ENCODE measurements at regions not wholly inside any gene's neighbourhood (a gene's known extent, or its start where the extent isn't known, plus 50 kb on each side); places are given as distances from the start of the nearest gene placed in this dataset.

DNA sequence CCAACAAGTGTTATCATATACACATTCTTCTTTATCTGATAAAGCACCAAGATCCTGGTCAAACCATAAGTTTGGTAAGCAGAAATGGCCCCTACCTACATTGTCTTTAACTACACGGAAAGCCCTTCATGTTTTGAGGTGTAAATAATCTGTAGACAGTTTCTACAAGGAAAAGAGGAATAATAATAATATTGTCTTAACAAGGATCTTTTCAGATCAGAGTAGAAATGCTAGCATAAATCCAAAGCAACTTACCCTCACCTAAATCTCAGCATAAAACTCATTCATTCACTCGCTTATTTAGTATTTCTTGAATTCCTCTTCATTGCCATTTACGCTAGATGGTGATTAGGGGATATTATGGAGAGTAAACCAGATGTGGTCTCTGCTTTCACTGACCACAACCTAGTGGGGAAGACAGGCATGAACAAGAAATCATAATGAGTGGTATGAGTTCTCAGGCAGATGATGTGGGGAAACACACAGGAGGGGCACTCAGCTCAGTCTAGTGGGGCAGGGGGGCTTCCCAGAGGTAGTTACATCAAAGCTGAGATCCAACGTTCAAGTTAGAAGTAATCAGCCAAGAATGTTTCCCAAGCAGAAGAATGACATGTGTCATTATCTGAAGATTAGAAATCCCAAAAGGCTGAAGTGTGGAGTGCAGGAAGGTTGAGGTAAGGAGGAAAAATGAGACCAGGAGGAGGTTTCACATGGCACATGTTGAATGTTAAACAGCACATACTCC is 65.4 kb upstream of the ZC3H12C start:
- DNase-seq (ENCODE audit: low read depth), result no peak

DNA sequence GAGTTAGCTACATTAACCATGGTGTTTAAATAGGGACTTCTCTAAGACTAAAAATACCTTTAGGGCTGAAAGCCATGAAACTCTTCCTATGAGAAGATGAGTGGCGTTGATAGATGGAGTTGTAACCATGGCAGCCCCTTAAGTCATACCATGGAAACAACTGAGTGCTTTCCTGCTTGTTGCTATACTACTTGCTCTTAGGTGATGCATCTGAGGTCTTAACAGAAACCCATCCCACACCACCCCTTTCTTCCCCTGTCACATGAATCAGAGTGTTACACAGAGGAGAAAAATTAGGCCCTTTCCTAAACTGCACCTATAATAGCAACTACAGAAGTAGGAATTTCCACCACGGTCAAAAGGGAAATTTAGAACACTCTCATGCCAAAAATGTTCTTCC is 64.3 kb upstream of the ZC3H12C start:
- DNase-seq (ENCODE audit: low read depth), result no peak

DNA sequence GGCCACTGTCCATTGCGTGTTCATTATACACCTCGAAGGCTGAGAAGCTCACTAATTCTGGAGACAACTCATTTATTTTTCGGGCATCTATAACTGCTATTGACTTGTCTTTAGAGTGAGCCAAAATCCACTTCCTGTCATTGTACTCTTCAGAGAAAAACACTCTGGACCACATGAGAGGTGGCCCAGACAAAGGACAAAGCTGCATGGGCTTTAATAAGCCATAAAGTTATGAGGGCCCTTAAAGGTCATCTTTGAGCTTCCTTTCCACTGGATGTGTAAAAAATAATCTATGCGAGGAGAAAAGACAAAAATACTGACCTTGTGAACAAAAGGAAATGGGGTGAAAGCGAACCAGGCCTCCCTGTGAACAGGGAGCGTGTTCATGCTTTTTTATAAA is 63.5 kb upstream of the ZC3H12C start:
- no peak for DNase-seq (ENCODE audit: low read depth)

DNA sequence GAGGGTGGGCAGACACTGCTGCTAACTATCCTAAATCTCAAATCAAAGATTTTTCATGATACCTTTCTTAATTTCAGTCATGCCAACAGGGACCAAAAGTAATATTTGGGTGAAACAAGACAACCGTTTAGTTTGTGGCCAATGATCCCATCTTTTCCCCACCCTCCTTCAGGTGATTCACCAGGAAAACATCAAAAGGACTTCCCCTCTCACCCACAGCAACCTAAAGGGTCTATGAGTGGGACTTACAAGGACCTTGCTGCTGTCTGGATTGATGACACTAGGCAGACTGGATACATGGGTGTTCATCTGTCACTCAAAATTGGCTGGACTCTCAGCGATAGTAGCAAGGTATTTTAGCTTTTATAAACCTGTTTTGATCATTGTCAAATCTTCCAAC is 62.0 kb upstream of the ZC3H12C start:
- DNase-seq (ENCODE audit: low read depth), result no peak

DNA sequence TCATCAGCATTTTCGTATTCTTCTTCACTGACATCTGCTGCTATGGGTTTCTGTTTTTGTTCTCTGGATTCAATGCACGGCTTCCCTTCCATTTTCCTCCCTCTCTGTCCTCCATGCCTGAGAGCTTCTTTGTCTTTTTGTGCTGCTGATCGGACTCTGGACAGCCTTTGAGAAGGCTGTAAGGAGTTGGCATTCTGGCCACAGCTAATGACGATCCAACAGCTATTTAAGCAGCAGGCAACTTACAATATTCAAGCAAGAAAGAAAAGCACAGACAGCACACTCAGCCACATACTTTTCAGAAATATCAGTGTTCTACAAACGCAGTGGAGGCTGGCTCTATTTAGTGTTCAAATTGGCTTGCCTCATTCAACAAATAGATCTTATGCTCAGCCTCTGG is 60.9 kb upstream of the ZC3H12C start:
- no peak for DNase-seq (ENCODE audit: low read depth)

DNA sequence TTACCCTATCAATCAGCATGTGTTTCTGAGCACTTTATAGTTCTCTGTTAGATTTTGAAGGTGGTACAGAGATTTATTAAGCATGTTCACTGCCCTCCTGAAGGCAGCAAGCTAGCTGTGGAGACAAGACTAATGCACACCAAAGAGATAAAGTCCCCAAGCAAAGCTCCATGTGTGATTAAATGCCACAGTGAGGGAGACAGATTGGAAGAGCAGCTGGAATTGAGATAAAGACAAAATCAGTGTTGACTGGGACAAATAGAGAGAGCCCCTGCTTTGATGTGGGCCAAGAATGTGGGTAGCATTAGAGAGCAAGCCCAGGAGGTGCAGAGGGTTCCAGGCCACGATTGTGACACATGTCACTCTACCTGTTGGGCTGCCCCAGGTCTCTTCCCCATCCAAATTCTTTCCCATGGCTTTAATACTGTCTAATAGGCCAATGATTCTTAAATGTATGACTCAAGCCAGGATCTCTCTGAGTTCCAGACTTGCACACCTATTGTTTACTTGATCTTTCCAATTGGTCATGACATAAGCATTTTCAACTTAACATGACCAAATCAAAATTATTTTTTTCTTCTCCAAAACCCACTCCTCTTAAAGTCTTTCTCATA is 60.1 kb upstream of the ZC3H12C start:
- no peak for DNase-seq (ENCODE audit: low read depth)

DNA sequence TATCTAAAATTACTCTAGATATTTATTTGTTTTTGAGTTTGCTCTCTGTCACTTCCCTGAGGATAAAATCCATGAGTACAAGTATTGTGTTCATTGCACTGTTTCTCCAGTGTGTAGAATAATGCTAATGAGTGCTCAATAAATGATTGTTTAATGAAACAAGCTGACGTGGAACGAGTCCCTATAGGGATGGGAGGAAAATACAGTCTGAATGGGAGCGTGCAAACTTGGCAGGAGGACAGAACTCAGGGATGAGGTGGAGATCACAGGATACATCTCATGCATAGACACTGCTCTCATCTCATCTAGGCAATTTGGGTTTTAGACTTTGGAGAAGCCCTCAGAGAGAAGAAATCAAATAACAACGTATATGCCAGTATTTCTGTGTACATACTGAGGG is 58.4 kb upstream of the ZC3H12C start:
- DNase-seq (ENCODE audit: low read depth), result no peak

DNA sequence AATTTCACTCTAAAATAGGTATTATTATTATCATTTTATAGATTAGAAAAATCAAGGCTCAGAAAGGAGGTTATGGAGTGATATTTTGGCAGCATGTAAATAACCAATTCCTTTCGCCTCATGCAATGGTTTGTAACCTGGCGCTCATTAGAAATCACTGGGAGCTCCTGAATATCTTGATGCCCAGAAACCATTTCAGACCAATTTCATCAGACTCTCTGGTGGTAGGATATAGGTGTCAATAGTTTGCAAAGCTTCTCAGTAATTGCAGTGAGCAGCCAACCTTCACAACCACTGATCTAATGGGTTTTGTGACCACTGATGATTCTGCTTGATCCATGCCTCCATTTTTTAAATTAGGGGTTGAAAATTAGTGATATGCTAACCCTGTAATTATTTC is 57.8 kb upstream of the ZC3H12C start:
- DNase-seq (ENCODE audit: low read depth), result no peak

DNA sequence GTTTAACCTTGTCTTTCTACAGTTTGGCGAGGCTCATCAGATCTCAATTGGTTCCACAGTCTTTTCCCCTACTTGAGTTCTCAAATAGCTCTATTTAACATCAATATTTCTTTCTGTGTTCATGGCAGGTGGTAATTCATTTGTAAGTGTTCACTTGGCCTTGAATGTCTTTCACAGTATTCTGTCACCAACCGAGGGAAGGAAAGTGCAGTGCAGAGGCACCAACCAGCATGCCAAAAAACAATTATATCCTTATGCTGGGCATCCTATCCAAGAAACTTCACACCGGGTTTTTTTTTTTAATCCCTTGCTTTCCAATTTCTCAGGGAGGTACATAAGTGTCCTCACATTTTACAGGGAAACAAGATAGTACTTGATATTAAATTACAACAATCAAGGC is 55.0 kb upstream of the ZC3H12C start:
- no peak for DNase-seq (ENCODE audit: low read depth)
